ENCODE measurements at regions not wholly inside any gene's neighbourhood (a gene's known extent, or its start where the extent isn't known, plus 50 kb on each side); places are given as distances from the start of the nearest gene placed in this dataset.

DNA sequence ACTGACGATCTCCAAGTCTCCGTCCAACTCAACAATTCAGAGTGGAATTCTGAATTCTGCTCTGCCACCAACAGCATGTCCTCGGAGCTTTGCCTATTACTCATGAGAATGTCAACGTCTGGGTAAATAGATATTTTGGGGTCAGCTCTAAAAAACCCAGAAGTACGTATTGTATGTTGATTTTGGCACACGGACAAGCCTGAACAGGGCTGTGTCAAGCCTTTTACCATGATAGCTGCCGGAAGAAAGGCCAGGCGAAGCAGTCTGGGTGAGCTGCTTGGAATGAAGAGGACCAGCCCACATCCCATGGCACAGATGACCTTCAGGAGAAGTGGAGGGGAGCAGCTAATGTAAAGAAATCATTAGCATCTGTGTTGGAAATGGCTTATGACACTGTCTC lies 88.0 kb upstream of the JAG1 start:
- H2AFZ ChIP-seq (ENCODE audit: low read depth) = no peak overlapping the region
- H3K27ac ChIP-seq (ENCODE audit: low read depth in 2 of 2, low read length in 1 of 2) = no peak overlapping the region
- no peaks in the 10 kb centered on the region for H3K4me1 ChIP-seq (ENCODE audit: control insufficient read depth in 1 of 2, insufficient read depth in 2 of 2, low read depth in 1 of 2, low read length in 1 of 2)
- H4K20me1 ChIP-seq (ENCODE audit: insufficient read depth) = no peaks in the 10 kb centered on the region
- H3K4me2 ChIP-seq = no peak overlapping the region
- DNase-seq = no peak
- H3K9me3 ChIP-seq = no peaks in the 10 kb centered on the region
- no peaks in the 10 kb centered on the region for H3K9me2 ChIP-seq
- no peak overlapping the region for H3K4me3 ChIP-seq (ENCODE audit: low read depth in 2 of 2, low read length in 1 of 2)
- CTCF ChIA-PET = interaction anchor here (0.6 kb wide), 1 partner anchor 13 kb away, joined by 3 read pairs; no protein-coding TSS in a partner anchor
- TF ChIP-seq ELF1 (IDR thresholded peaks at IDR 0.05) = no peak
- H3K36me3 ChIP-seq (replicated peaks in 1 of 2; ENCODE audit: control insufficient read depth in 1 of 2, insufficient read depth in 2 of 2, low read length in 1 of 2) = no peaks in the 10 kb centered on the region
- 71% methylated on average over 8 of the region's 8 CpGs for WGBS (ENCODE audit: low lambda C conversion rate)
- no peak overlapping the region for H3K9ac ChIP-seq
- H3K79me2 ChIP-seq (ENCODE audit: insufficient read depth) = no peaks in the 10 kb centered on the region
- H3F3A ChIP-seq (replicated peaks; ENCODE audit: insufficient read depth) = no peaks in the 10 kb centered on the region
- POLR2A ChIA-PET = no interaction called here
- no peaks in the 10 kb centered on the region for H3K27me3 ChIP-seq (ENCODE audit: insufficient read depth)

DNA sequence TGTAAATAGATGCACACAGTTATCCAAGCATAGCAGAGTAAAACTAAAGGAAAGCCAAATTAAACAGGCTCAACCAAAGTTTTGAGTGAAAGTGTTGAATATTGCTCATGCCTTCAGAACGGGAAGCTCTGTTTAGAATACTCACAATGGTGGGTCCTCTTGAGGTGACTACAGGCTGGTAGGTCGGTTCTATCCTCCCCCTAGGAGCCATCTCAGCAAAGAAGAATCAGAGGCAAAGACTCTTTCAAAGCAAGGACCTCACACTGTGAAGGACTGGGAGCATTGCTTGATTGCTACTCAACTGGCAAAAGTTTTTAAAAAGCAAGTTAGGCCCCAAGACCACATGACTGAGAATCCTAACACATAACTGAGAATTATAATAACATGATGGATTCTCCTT lies 88.4 kb upstream of the JAG1 start:
- Histone ChIP-seq H3F3A (replicated peaks; ENCODE audit: insufficient read depth) (no peaks in the 10 kb centered on the region), H3K36me3 (replicated peaks in 1 of 2; ENCODE audit: control insufficient read depth in 1 of 2, insufficient read depth in 2 of 2, low read length in 1 of 2) (no peaks in the 10 kb centered on the region), H3K4me2 (no peak overlapping the region), H4K20me1 (ENCODE audit: insufficient read depth) (no peaks in the 10 kb centered on the region), H3K9me2 (no peaks in the 10 kb centered on the region), H3K9me3 (no peaks in the 10 kb centered on the region), H3K9ac (no peak overlapping the region), H3K4me3 (ENCODE audit: low read depth in 2 of 2, low read length in 1 of 2) (no peak overlapping the region), H2AFZ (ENCODE audit: low read depth) (no peak overlapping the region), H3K4me1 (ENCODE audit: control insufficient read depth in 1 of 2, insufficient read depth in 2 of 2, low read depth in 1 of 2, low read length in 1 of 2) (no peaks in the 10 kb centered on the region), H3K79me2 (ENCODE audit: insufficient read depth) (no peaks in the 10 kb centered on the region), H3K27ac (ENCODE audit: low read depth in 2 of 2, low read length in 1 of 2) (no peak overlapping the region), H3K27me3 (ENCODE audit: insufficient read depth) (no peaks in the 10 kb centered on the region)
- 70% methylated on average over 2 of the region's 2 CpGs for WGBS (ENCODE audit: low lambda C conversion rate)
- no peak for DNase-seq
- TF ChIP-seq FOXJ3 (CRISPR knock-in tag; IDR thresholded peaks at IDR 0.05) = no peak
- TF ChIP-seq GATA2 (CRISPR knock-in tag; IDR thresholded peaks at IDR 0.05) = no peak
- no peak for TF ChIP-seq FOSL2 (IDR thresholded peaks at IDR 0.05; ENCODE audit: borderline replicate concordance, low read depth)
- no peak for TF ChIP-seq RAD21 (IDR thresholded peaks at IDR 0.05; ENCODE audit: low read length)
- no peak for TF ChIP-seq RCOR1 (IDR thresholded peaks at IDR 0.05; ENCODE audit: low read length)
- no peak for TF ChIP-seq CHD2 (IDR thresholded peaks at IDR 0.05; ENCODE audit: low read length, partially characterized antibody)
- TF ChIP-seq, protein P1, sequence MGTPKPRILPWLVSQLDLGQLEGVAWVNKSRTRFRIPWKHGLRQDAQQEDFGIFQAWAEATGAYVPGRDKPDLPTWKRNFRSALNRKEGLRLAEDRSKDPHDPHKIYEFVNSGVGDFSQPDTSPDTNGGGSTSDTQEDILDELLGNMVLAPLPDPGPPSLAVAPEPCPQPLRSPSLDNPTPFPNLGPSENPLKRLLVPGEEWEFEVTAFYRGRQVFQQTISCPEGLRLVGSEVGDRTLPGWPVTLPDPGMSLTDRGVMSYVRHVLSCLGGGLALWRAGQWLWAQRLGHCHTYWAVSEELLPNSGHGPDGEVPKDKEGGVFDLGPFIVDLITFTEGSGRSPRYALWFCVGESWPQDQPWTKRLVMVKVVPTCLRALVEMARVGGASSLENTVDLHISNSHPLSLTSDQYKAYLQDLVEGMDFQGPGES (IDR thresholded peaks at IDR 0.05; ENCODE audit: low read depth, low read length) = no peak
- TF ChIP-seq, protein P2, sequence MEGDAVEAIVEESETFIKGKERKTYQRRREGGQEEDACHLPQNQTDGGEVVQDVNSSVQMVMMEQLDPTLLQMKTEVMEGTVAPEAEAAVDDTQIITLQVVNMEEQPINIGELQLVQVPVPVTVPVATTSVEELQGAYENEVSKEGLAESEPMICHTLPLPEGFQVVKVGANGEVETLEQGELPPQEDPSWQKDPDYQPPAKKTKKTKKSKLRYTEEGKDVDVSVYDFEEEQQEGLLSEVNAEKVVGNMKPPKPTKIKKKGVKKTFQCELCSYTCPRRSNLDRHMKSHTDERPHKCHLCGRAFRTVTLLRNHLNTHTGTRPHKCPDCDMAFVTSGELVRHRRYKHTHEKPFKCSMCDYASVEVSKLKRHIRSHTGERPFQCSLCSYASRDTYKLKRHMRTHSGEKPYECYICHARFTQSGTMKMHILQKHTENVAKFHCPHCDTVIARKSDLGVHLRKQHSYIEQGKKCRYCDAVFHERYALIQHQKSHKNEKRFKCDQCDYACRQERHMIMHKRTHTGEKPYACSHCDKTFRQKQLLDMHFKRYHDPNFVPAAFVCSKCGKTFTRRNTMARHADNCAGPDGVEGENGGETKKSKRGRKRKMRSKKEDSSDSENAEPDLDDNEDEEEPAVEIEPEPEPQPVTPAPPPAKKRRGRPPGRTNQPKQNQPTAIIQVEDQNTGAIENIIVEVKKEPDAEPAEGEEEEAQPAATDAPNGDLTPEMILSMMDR (IDR thresholded peaks at IDR 0.05) = no peak
- no peak for TF ChIP-seq EP300 (IDR thresholded peaks at IDR 0.05; ENCODE audit: borderline replicate concordance in 1 of 2, low read depth in 1 of 2, low read length in 1 of 2)
- TF ChIP-seq FOXM1 (IDR thresholded peaks at IDR 0.05; ENCODE audit: low read depth) = no peak
- TF ChIP-seq, protein P3, sequence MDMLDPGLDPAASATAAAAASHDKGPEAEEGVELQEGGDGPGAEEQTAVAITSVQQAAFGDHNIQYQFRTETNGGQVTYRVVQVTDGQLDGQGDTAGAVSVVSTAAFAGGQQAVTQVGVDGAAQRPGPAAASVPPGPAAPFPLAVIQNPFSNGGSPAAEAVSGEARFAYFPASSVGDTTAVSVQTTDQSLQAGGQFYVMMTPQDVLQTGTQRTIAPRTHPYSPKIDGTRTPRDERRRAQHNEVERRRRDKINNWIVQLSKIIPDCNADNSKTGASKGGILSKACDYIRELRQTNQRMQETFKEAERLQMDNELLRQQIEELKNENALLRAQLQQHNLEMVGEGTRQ (IDR thresholded peaks at IDR 0.05; ENCODE audit: borderline replicate concordance, low read depth, low read length) = no peak
- no peak for TF ChIP-seq SIN3A (IDR thresholded peaks at IDR 0.05; ENCODE audit: borderline replicate concordance, low read depth, low read length)
- TF ChIP-seq RFX5 (IDR thresholded peaks at IDR 0.05; ENCODE audit: low read length) = no peak
- TF ChIP-seq MXI1 (IDR thresholded peaks at IDR 0.05; ENCODE audit: low read depth, low read length) = no peak
- TF ChIP-seq, protein P4, sequence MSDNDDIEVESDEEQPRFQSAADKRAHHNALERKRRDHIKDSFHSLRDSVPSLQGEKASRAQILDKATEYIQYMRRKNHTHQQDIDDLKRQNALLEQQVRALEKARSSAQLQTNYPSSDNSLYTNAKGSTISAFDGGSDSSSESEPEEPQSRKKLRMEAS (IDR thresholded peaks at IDR 0.05; ENCODE audit: low read depth) = no peak
- TF ChIP-seq TAF1 (IDR thresholded peaks at IDR 0.05; ENCODE audit: borderline replicate concordance, low read depth, low read length) = no peak
- no peak for TF ChIP-seq MEF2A (IDR thresholded peaks at IDR 0.05; ENCODE audit: borderline replicate concordance, low read depth)
- POLR2A ChIA-PET = no interaction called here
- CTCF ChIA-PET = interaction anchor here (0.6 kb wide), 1 partner anchor 14 kb away, joined by 3 read pairs; no protein-coding TSS in a partner anchor
